ENCODE measurements at regions not wholly inside any gene's neighbourhood (a gene's known extent, or its start where the extent isn't known, plus 50 kb on each side); places are given as distances from the start of the nearest gene placed in this dataset.

DNA sequence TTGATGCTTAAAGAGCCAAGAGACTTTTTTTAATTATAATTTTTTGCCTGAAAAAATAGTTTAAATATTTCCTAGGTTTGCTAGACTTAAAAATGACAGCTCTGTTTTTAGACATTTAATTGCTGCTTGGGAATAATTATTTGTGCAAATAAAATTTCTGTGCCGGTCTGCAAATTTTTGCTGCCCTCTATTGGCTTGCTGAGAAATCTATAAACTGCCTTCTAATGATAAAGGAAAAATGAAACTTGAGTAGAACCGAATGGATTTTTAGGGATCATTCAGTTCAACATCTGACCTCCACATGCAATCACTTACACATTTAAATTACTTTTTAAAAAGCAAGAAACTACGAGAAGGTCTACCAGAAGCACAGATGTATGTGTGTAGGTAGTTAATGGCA lies 434.0 kb downstream of the FAM133A start:
- no peak overlapping the region for H3K27ac Mint-ChIP-seq

GRCh38 chrX:94114362-94114761 lies 440.4 kb downstream of the FAM133A start:
- H3K9me3 ChIP-seq (ENCODE audit: low read length) = no peaks in the 10 kb centered on the region
- no peaks in the 10 kb centered on the region for H3K36me3 Mint-ChIP-seq
- no peak overlapping the region for H3K27ac ChIP-seq (ENCODE audit: low read depth, low read length)
- no peaks in the 10 kb centered on the region for H3K4me1 ChIP-seq (ENCODE audit: insufficient read depth, low read length)
- CTCF ChIA-PET = no interaction called here
- no peak for DNase-seq
- no peaks in the 10 kb centered on the region for H3K27me3 ChIP-seq (ENCODE audit: insufficient read depth, low read length, poor library complexity, severe bottlenecking)
- H3K4me3 Mint-ChIP-seq = no peak overlapping the region
- H3K27ac Mint-ChIP-seq = no peak overlapping the region
- peaks cover 0 to 3% (median 0%) of the 10 kb centered on the region in 5 donors for H3K9me3 Mint-ChIP-seq
- no peaks in the 10 kb centered on the region for H3K27me3 Mint-ChIP-seq
- H3K4me3 ChIP-seq (ENCODE audit: low read length) = no peak overlapping the region
- H3K36me3 ChIP-seq (ENCODE audit: insufficient read depth, low read length) = no peaks in the 10 kb centered on the region
- POLR2A ChIA-PET = no interaction called here
- H3K4me1 Mint-ChIP-seq = no peaks in the 10 kb centered on the region

More for the DNA sequence above, 434.0 kb downstream of the FAM133A start:
- Histone ChIP-seq H3K27me3 (ENCODE audit: insufficient read depth, low read length, poor library complexity, severe bottlenecking) (no peaks in the 10 kb centered on the region), H3K36me3 (ENCODE audit: insufficient read depth, low read length) (no peaks in the 10 kb centered on the region), H3K4me3 (ENCODE audit: low read length) (no peak overlapping the region), H3K4me1 (ENCODE audit: insufficient read depth, low read length) (no peaks in the 10 kb centered on the region), H3K27ac (ENCODE audit: low read depth, low read length) (no peak overlapping the region), H3K9me3 (ENCODE audit: low read length) (no peaks in the 10 kb centered on the region)
- DNase-seq = no peak
- no peaks in the 10 kb centered on the region for H3K27me3 Mint-ChIP-seq
- ChIA-PET POLR2A (no interaction called here), CTCF (no interaction called here)
- no peaks in the 10 kb centered on the region for H3K36me3 Mint-ChIP-seq
- no peak overlapping the region for H3K4me3 Mint-ChIP-seq
- no peaks in the 10 kb centered on the region for H3K4me1 Mint-ChIP-seq
- peaks cover 0 to 8% (median 3%) of the 10 kb centered on the region in 5 donors for H3K9me3 Mint-ChIP-seq

DNA sequence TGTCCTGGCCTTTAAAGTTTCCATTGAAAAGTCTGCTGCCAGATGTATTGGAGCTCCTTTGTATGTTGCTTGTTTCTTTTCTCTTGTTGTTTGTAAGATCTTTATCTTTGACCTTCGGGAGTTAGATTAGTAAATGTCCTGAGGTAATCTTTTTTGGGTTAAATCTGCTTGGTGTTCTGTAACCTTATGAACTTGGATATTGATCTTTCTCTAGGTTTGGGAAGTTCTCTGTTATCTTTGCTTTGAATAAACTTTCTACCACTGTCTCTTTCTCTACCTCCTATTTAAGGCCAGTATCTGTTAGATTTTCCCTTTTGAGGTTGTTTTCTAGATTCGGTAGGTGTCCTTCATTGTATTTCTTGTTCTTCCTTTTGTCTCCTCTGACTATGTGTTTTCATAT lies 447.8 kb downstream of the FAM133A start:
- no peaks in the 10 kb centered on the region for H3K27me3 Mint-ChIP-seq
- no peak overlapping the region for H3K27ac Mint-ChIP-seq
- H3K36me3 ChIP-seq (ENCODE audit: insufficient read depth, low read length) = no peaks in the 10 kb centered on the region
- no peak for DNase-seq
- POLR2A ChIA-PET = no interaction called here
- H3K4me1 Mint-ChIP-seq = no peaks in the 10 kb centered on the region
- H3K9me3 Mint-ChIP-seq = peaks cover 0 to 5% (median 3%) of the 10 kb centered on the region in 5 donors
- no peak overlapping the region for H3K27ac ChIP-seq (ENCODE audit: low read depth, low read length)
- no peaks in the 10 kb centered on the region for H3K36me3 Mint-ChIP-seq
- no peaks in the 10 kb centered on the region for H3K9me3 ChIP-seq (ENCODE audit: low read length)
- H3K4me3 ChIP-seq (ENCODE audit: low read length) = no peak overlapping the region
- no peak overlapping the region for H3K4me3 Mint-ChIP-seq
- CTCF ChIA-PET = interaction anchor here (0.6 kb wide), 1 partner anchor 199 kb away, joined by 3 read pairs; no protein-coding TSS in a partner anchor
- H3K27me3 ChIP-seq (ENCODE audit: insufficient read depth, low read length, poor library complexity, severe bottlenecking) = no peaks in the 10 kb centered on the region
- H3K4me1 ChIP-seq (ENCODE audit: insufficient read depth, low read length) = no peaks in the 10 kb centered on the region

DNA sequence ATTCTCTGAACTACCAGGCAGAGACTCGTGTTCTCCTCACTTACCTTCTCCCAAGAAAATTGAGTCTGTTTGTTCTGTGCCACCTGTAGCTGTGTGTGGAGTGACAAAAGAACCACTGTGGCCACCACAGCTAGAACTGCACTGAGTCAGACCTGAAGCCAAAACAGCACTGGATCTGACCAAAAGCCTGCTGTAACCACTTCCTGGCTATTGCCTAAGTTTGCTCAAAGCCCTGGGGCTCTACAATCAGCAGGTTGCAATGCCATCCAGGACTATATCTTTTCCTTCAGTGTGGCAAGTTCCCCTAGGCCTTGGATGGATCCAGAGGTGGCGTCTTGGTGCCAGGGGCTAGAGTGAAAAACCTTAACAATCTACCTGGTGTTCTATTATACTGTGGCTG lies 449.1 kb downstream of the FAM133A start:
- Histone ChIP-seq H3K36me3 (ENCODE audit: insufficient read depth, low read length) (no peaks in the 10 kb centered on the region), H3K4me3 (ENCODE audit: low read length) (no peak overlapping the region), H3K27ac (ENCODE audit: low read depth, low read length) (no peak overlapping the region), H3K27me3 (ENCODE audit: insufficient read depth, low read length, poor library complexity, severe bottlenecking) (no peaks in the 10 kb centered on the region), H3K4me1 (ENCODE audit: insufficient read depth, low read length) (no peaks in the 10 kb centered on the region), H3K9me3 (ENCODE audit: low read length) (no peaks in the 10 kb centered on the region)
- POLR2A ChIA-PET = no interaction called here
- H3K27me3 Mint-ChIP-seq = no peaks in the 10 kb centered on the region
- CTCF ChIA-PET = no interaction called here
- H3K4me3 Mint-ChIP-seq = no peak overlapping the region
- H3K4me1 Mint-ChIP-seq = no peaks in the 10 kb centered on the region
- H3K27ac Mint-ChIP-seq = no peak overlapping the region
- H3K9me3 Mint-ChIP-seq = peaks cover 0 to 5% (median 3%) of the 10 kb centered on the region in 5 donors
- no peak for DNase-seq
- no peaks in the 10 kb centered on the region for H3K36me3 Mint-ChIP-seq

GRCh38 chrX:94162971-94163370 lies 489.0 kb downstream of the FAM133A start:
- Mint-ChIP-seq H3K36me3 (no peaks in the 10 kb centered on the region), H3K27me3 (peaks cover 0 to 5% of the 10 kb centered on the region in 2 donors), H3K27ac (no peak overlapping the region), H3K9me3 (peaks cover 0 to 5% (median 0%) of the 10 kb centered on the region in 5 donors), H3K4me3 (no peak overlapping the region), H3K4me1 (no peaks in the 10 kb centered on the region)
- Histone ChIP-seq H3K36me3 (ENCODE audit: insufficient read depth, low read length) (no peaks in the 10 kb centered on the region), H3K27ac (ENCODE audit: low read depth, low read length) (no peak overlapping the region), H3K27me3 (ENCODE audit: insufficient read depth, low read length, poor library complexity, severe bottlenecking) (no peaks in the 10 kb centered on the region), H3K9me3 (ENCODE audit: low read length) (no peaks in the 10 kb centered on the region), H3K4me1 (ENCODE audit: insufficient read depth, low read length) (no peaks in the 10 kb centered on the region), H3K4me3 (ENCODE audit: low read length) (no peak overlapping the region)
- DNase-seq = no peak
- POLR2A ChIA-PET = no interaction called here
- CTCF ChIA-PET = no interaction called here

DNA sequence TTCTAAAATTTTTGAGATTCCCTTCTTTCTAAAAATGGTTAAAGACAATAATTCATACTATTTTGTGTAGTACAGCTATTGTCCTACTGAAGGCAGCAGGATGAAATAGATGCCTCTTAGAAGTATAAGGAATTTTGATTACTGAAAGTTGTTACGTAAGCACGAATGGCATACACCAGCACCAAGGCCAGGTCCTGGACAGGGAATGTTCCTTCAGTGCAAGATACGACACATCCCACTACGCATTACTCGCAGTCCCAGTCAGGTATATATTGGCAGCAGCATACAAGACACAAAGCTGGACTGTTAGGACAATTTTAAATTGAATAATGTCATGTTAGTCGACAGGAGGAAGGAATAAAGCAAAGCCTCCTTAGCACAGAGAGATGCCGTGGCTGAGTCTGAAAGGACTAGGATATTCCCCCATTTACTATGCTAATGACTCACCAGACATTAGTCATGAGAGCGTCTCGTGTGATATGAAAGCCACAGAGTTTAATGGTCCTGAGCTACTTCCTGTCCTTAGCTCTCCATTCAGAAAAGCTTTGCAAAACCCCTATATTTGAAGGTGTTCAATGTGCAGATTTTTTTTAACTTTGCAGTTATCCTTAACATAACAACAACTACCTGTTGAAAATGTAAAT lies 504.3 kb downstream of the FAM133A start:
- no peaks in the 10 kb centered on the region for H3K9me3 ChIP-seq (ENCODE audit: low read length)
- CTCF ChIA-PET = no interaction called here
- peaks cover 0 to 4% (median 3%) of the 10 kb centered on the region in 5 donors for H3K9me3 Mint-ChIP-seq
- H3K36me3 Mint-ChIP-seq = no peaks in the 10 kb centered on the region
- H3K27me3 Mint-ChIP-seq = peaks cover 0 to 3% of the 10 kb centered on the region in 2 donors
- no peak overlapping the region for H3K27ac Mint-ChIP-seq
- H3K27ac ChIP-seq (ENCODE audit: low read depth, low read length) = no peak overlapping the region
- no peaks in the 10 kb centered on the region for H3K27me3 ChIP-seq (ENCODE audit: insufficient read depth, low read length, poor library complexity, severe bottlenecking)
- no peak overlapping the region for H3K4me3 ChIP-seq (ENCODE audit: low read length)
- POLR2A ChIA-PET = no interaction called here
- no peaks in the 10 kb centered on the region for H3K4me1 Mint-ChIP-seq
- no peaks in the 10 kb centered on the region for H3K4me1 ChIP-seq (ENCODE audit: insufficient read depth, low read length)
- H3K36me3 ChIP-seq (ENCODE audit: insufficient read depth, low read length) = no peaks in the 10 kb centered on the region
- DNase-seq = no peak
- H3K4me3 Mint-ChIP-seq = no peak overlapping the region

- no peak overlapping the region for H3K27ac Mint-ChIP-seq
- no peak overlapping the region for H3K27ac ChIP-seq (ENCODE audit: low read depth, low read length)
- H3K27me3 ChIP-seq (ENCODE audit: insufficient read depth, low read length, poor library complexity, severe bottlenecking) = no peaks in the 10 kb centered on the region
- no peak overlapping the region for H3K4me3 Mint-ChIP-seq
- H3K4me1 Mint-ChIP-seq = no peaks in the 10 kb centered on the region
- H3K4me1 ChIP-seq (ENCODE audit: insufficient read depth, low read length) = no peaks in the 10 kb centered on the region
- ChIA-PET POLR2A (no interaction called here), CTCF (no interaction called here)
- no peaks in the 10 kb centered on the region for H3K36me3 Mint-ChIP-seq
- DNase-seq = no peak
- no peaks in the 10 kb centered on the region for H3K27me3 Mint-ChIP-seq
- no peaks in the 10 kb centered on the region for H3K36me3 ChIP-seq (ENCODE audit: insufficient read depth, low read length)
- H3K9me3 ChIP-seq (ENCODE audit: low read length) = no peaks in the 10 kb centered on the region
- no peak overlapping the region for H3K4me3 ChIP-seq (ENCODE audit: low read length)
- H3K9me3 Mint-ChIP-seq = peaks cover 0 to 6% (median 0%) of the 10 kb centered on the region in 5 donors
Measured at GRCh38 chrX:94204524-94204923, 530.5 kb downstream of the FAM133A start.

DNA sequence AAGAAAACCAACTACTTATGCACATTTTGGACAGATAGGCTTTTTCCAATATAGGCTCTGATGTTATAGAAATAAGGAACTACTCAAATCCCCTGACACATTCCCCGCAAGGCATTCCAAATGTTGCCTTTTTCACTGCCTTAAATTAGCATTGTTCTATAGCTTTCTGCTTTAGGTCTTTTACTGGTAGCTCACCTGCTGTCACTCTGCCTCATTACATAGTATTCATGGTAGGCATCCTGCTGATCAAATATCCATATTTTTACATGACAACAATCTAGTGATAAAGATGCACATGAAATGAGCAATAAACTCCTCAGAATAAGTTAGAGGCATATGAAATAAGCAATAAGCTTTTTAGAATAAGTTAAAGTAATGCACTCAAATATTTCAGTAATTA lies 542.7 kb downstream of the FAM133A start:
- Mint-ChIP-seq H3K9me3 (no peaks in the 10 kb centered on the region), H3K4me1 (no peaks in the 10 kb centered on the region), H3K36me3 (no peaks in the 10 kb centered on the region), H3K27ac (no peak overlapping the region), H3K4me3 (no peak overlapping the region), H3K27me3 (no peaks in the 10 kb centered on the region)
- no peaks in the 10 kb centered on the region for H3K36me3 ChIP-seq (ENCODE audit: insufficient read depth, low read length)
- H3K4me1 ChIP-seq (ENCODE audit: insufficient read depth, low read length) = no peaks in the 10 kb centered on the region
- H3K9me3 ChIP-seq (ENCODE audit: low read length) = no peaks in the 10 kb centered on the region
- H3K27me3 ChIP-seq (ENCODE audit: insufficient read depth, low read length, poor library complexity, severe bottlenecking) = no peaks in the 10 kb centered on the region
- no peak overlapping the region for H3K27ac ChIP-seq (ENCODE audit: low read depth, low read length)
- H3K4me3 ChIP-seq (ENCODE audit: low read length) = no peak overlapping the region
- ChIA-PET CTCF (no interaction called here), POLR2A (no interaction called here)
- no peak for DNase-seq

GRCh38 chrX:94252211-94252610 lies 578.2 kb downstream of the FAM133A start:
- POLR2A ChIA-PET = no interaction called here
- no peaks in the 10 kb centered on the region for H3K4me1 Mint-ChIP-seq
- peaks cover 0 to 10% (median 3%) of the 10 kb centered on the region in 5 donors for H3K9me3 Mint-ChIP-seq
- H3K36me3 Mint-ChIP-seq = no peaks in the 10 kb centered on the region
- Histone ChIP-seq H3K4me3 (ENCODE audit: low read length) (no peak overlapping the region), H3K27me3 (ENCODE audit: insufficient read depth, low read length, poor library complexity, severe bottlenecking) (no peaks in the 10 kb centered on the region), H3K4me1 (ENCODE audit: insufficient read depth, low read length) (no peaks in the 10 kb centered on the region), H3K27ac (ENCODE audit: low read depth, low read length) (no peak overlapping the region), H3K9me3 (ENCODE audit: low read length) (no peaks in the 10 kb centered on the region), H3K36me3 (ENCODE audit: insufficient read depth, low read length) (no peaks in the 10 kb centered on the region)
- H3K27me3 Mint-ChIP-seq = peaks cover 0 to 3% of the 10 kb centered on the region in 2 donors
- no peak overlapping the region for H3K27ac Mint-ChIP-seq
- CTCF ChIA-PET = no interaction called here
- H3K4me3 Mint-ChIP-seq = no peak overlapping the region
- DNase-seq = no peak

Measured in CD8-positive, alpha-beta memory T cell (primary cell).